GM23338 (cell line): ENCODE measurements at regions not wholly inside any gene's neighbourhood (a gene's known extent, or its start where the extent isn't known, plus 50 kb on each side); places are given as distances from the start of the nearest gene placed in this dataset.

Source experiments
- CREB1 ChIP-seq: fragments of 250-450 bp; sonication (Bioruptor Pico); IDR thresholded peaks from 2 replicates; pipeline ENCODE4 v1.5.0; 2020; ENCODE audit warnings: low read depth, mild to moderate bottlenecking, moderate library complexity
- CTCF ChIP-seq, 2 experiments: fragments of 200-600 bp in 1 of 2; sonication (generic) in 1 of 2; conservative IDR thresholded peaks; 2 replicates each; pipeline versions ENCODE4 v1.5.1 to v1.6.1; 2016 to 2017; ENCODE audit warnings: antibody characterized with exemption in 2 of 2, low read depth in 2 of 2, mild to moderate bottlenecking in 2 of 2, moderate library complexity in 1 of 2
- ETS1 ChIP-seq: IDR thresholded peaks from 2 replicates; pipeline ENCODE4 v1.6.1; 2016; ENCODE audit warnings: antibody characterized with exemption
- EZH2 ChIP-seq: fragments of 200-600 bp; sonication (generic); IDR thresholded peaks from one replicate; pipeline ENCODE4 v1.8.0; 2017; ENCODE audit warnings: antibody characterized with exemption, mild to moderate bottlenecking, low read depth; ENCODE audit not compliant: unreplicated experiment
- EZH2phosphoT487 ChIP-seq: fragments of 200-600 bp; sonication (generic); IDR thresholded peaks from one replicate; pipeline ENCODE4 v1.8.1; 2018; ENCODE audit warnings: antibody characterized with exemption; ENCODE audit not compliant: unreplicated experiment
- JUNB ChIP-seq: IDR thresholded peaks from one replicate; pipeline ENCODE4 v1.6.1; 2016; ENCODE audit warnings: antibody characterized with exemption; ENCODE audit not compliant: unreplicated experiment
- POLR2AphosphoS5 ChIP-seq: IDR thresholded peaks from 2 replicates; pipeline ENCODE4 v1.6.1; 2016; ENCODE audit warnings: antibody characterized with exemption, low read depth
- REST ChIP-seq: IDR thresholded peaks from one replicate; pipeline ENCODE4 v1.6.1; 2018; ENCODE audit warnings: antibody characterized with exemption; ENCODE audit not compliant: unreplicated experiment
- ZNF331 ChIP-seq: fragments of 250-450 bp; sonication (Bioruptor Pico); IDR thresholded peaks from 2 replicates; pipeline ENCODE4 v1.5.0; 2020; ENCODE audit warnings: low read depth, mild to moderate bottlenecking, moderate library complexity

- TF ChIP-seq CTCF (conservative IDR thresholded peaks at IDR 0.05; ENCODE audit: low read depth in 2 of 2) (no peak), EZH2phosphoT487 (no peak), POLR2AphosphoS5 (no peak), ZNF331 (CRISPR knock-in tag) (no peak), EZH2 (no peak), REST (no peak), JUNB (no peak), ETS1 (no peak), CREB1 (no peak)
Observed at GRCh38 chr2:172375251-172375650, 52.1 kb upstream of the ITGA6 start.
